ENCODE measurements at regions not wholly inside any gene's neighbourhood (a gene's known extent, or its start where the extent isn't known, plus 50 kb on each side); places are given as distances from the start of the nearest gene placed in this dataset.

DNA sequence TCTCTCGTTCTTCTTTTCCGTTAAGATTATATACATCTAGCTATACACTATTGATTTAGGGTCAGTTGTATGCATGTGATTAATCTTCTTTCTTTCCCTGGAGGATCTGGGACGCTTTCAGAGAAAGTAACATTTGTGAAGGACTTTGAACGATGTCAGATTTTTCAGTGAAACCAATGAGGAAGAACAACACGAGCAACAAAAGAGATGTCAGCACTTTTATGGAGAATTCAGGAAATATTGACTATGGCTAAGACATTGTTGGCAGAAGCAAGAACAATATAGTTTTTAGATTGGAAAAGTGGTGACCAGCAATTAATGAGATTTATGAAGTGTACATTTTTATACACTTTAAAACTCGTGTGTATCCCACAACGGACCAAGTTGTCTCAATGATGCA, 355.5 kb downstream of the TGFB2 start:
- no peaks in the 10 kb centered on the region for H3K9me3 Mint-ChIP-seq
- no peaks in the 10 kb centered on the region for H3K4me1 Mint-ChIP-seq (ENCODE audit: low read depth)
- H3K27me3 Mint-ChIP-seq (ENCODE audit: low read depth), result no peaks in the 10 kb centered on the region
- no peak overlapping the region for H3K27ac Mint-ChIP-seq
- no peaks in the 10 kb centered on the region for H3K36me3 Mint-ChIP-seq (ENCODE audit: low read depth)
- no peak for DNase-seq (ENCODE audit: low spot score)
- no peak overlapping the region for H3K4me3 Mint-ChIP-seq

DNA sequence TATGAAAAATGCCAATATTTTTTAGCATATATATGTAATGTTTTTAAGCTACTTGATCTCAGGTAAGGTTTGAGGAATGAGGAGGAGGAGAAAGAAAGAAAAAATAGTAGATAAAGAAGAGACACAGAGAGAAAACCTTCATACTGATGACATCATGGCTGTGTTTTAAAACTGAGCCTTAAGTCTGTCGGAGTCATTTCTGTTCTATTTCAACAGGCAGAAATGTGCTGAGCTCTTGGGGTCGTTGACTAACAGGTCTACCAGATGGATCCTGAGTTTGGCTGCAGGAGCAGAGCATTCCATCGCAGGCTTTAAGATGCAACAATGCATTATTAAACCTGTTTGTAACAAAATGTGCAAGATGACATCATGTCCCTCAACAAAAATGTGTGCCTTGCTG, 356.0 kb downstream of the TGFB2 start:
- Mint-ChIP-seq H3K9me3 (no peaks in the 10 kb centered on the region), H3K4me3 (no peak overlapping the region), H3K27me3 (ENCODE audit: low read depth) (no peaks in the 10 kb centered on the region), H3K27ac (no peak overlapping the region), H3K4me1 (ENCODE audit: low read depth) (no peaks in the 10 kb centered on the region), H3K36me3 (ENCODE audit: low read depth) (no peaks in the 10 kb centered on the region)
- no peak for DNase-seq (ENCODE audit: low spot score)

DNA sequence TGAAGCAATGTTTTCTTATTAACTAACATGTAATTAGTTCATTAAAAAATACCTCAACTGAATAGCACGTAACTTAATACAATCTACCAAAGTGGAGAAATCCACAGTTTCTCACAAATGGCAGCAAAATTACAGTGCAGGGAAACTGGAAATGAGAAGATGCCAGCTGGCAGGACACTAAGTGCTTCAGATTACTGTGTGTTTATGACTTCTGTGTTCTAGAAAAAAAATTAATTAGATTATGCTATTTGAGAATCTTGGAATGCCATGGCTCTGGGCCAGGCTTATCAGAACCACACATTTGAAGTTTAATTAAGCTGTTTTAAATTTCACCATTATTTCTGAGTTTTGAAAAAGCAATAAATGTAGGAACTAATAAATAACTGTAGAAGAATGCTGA, 357.6 kb downstream of the TGFB2 start:
- no peaks in the 10 kb centered on the region for H3K36me3 Mint-ChIP-seq (ENCODE audit: low read depth)
- H3K4me3 Mint-ChIP-seq, result no peak overlapping the region
- no peaks in the 10 kb centered on the region for H3K9me3 Mint-ChIP-seq
- H3K27me3 Mint-ChIP-seq (ENCODE audit: low read depth), result no peaks in the 10 kb centered on the region
- no peaks in the 10 kb centered on the region for H3K4me1 Mint-ChIP-seq (ENCODE audit: low read depth)
- no peak for DNase-seq (ENCODE audit: low spot score)
- H3K27ac Mint-ChIP-seq, result no peak overlapping the region

DNA sequence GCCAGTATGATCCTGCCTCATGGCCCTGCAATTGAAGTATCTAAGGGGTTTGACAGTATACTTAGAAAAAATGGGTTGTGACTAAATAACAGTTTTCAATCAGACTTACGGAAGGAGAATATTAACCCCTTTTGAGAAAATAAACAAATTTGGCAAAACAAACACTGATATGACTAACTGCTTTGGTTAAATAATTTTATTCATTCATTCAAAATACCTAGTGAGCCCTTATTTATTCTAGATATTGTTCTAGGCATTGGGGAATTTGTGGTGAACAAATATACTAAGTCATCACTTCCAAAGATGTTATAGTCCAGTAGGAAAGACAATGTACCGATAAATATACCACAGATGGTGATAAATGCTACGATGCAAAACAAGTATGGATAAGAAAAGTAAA, 358.7 kb downstream of the TGFB2 start:
- H3K27ac Mint-ChIP-seq, result no peak overlapping the region
- DNase-seq (ENCODE audit: low spot score), result no peak
- no peaks in the 10 kb centered on the region for H3K9me3 Mint-ChIP-seq
- no peaks in the 10 kb centered on the region for H3K4me1 Mint-ChIP-seq (ENCODE audit: low read depth)
- no peaks in the 10 kb centered on the region for H3K36me3 Mint-ChIP-seq (ENCODE audit: low read depth)
- no peaks in the 10 kb centered on the region for H3K27me3 Mint-ChIP-seq (ENCODE audit: low read depth)
- H3K4me3 Mint-ChIP-seq, result no peak overlapping the region

DNA sequence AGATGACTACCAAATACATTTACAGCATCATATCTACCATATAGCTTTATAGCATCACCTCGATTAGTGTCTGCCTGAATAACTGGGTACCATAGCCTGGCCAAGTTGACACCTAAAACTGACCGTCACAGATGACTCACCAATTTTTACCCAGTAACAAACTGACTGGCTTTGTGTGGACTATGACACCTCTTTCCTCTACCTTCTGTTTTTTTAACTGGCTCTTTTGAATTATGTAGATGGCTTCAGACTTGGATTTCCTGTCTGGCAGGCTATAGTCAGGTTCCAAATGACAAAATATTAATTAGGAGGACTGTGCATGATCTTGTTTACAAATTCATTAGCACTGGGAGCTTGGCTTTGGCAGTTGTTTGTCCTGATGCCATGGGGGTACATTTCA, 360.3 kb downstream of the TGFB2 start:
- Mint-ChIP-seq H3K9me3 (no peaks in the 10 kb centered on the region), H3K27ac (no peak overlapping the region)
- no peak for DNase-seq (ENCODE audit: low spot score)

DNA sequence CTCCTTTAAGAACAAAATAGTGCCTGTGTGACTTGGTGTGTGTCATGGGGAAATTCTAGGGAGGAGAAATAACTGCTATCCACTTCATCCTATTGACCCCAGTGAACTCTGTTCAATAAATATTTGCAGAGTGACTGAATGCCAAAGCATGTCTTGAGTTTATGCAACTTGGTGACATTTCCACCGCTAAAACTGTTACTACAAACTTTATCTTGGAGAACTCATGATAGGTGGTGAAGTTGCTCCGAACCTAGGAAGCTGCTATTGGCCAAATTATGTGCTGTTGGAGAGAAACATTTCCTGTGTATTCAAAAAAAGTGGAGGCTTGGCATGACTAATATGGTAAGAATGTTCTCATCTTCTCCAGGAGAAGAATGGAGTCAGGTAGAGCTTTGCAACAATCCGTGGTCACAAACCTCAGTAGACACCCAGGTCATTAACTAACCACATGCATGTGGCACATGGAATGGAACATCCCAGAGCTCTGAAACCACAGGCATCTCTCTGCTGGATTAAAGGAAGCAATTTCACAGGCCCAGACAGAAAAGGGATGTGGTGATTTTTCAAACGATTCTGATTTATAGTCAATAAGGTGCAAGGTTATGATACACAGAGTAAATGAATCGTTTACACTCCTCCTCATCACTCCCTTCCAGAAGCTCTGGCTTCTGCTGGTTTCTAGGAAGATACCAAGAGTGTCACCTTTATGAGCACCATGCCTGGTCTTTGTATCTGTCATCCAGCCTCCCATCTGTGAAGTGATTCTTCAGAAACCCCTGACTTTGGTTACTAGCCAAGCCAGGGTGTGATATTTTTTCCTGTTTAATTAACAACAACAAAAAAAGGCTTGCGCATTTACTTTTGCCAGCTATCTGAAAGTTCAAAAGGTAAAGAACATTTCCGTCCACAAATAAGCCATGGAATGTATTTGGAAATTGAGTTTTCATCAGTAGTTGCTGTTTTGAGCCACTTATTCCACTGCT, 361.1 kb downstream of the TGFB2 start:
- H3K27me3 Mint-ChIP-seq (ENCODE audit: low read depth), result no peaks in the 10 kb centered on the region
- H3K4me1 Mint-ChIP-seq (ENCODE audit: low read depth), result no peaks in the 10 kb centered on the region
- H3K36me3 Mint-ChIP-seq (ENCODE audit: low read depth), result no peaks in the 10 kb centered on the region
- H3K4me3 Mint-ChIP-seq, result no peak overlapping the region
- H3K27ac Mint-ChIP-seq, result no peak overlapping the region
- no peaks in the 10 kb centered on the region for H3K9me3 Mint-ChIP-seq
- DNase-seq (ENCODE audit: low spot score), result no peak

More for the DNA sequence above, 360.3 kb downstream of the TGFB2 start:
- Mint-ChIP-seq H3K36me3 (ENCODE audit: low read depth) (no peaks in the 10 kb centered on the region), H3K4me1 (ENCODE audit: low read depth) (no peaks in the 10 kb centered on the region), H3K4me3 (no peak overlapping the region), H3K27me3 (ENCODE audit: low read depth) (no peaks in the 10 kb centered on the region)

DNA sequence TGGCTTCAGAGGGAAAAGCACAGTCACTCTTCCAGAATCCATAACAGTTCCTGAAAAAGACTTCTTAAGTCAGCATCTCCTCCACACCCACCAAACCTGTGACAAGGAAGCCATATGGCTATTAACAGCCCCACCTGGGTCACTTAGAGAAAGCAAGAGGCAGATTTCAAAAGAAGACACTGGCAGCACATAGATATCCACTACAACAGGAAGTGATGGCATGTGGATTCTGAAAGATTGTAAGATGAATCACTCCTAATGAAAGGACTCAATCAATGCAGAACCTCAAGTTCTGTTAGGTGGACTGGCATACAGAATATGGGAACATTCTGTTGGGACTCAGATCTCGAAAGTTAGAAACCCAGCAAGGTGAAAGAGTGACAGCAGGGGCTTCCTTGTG, 365.9 kb downstream of the TGFB2 start:
- Mint-ChIP-seq H3K4me1 (ENCODE audit: low read depth) (no peaks in the 10 kb centered on the region), H3K27me3 (ENCODE audit: low read depth) (no peaks in the 10 kb centered on the region), H3K36me3 (ENCODE audit: low read depth) (no peaks in the 10 kb centered on the region), H3K4me3 (no peak overlapping the region), H3K27ac (no peak overlapping the region), H3K9me3 (no peaks in the 10 kb centered on the region)
- no peak for DNase-seq (ENCODE audit: low spot score)

DNA sequence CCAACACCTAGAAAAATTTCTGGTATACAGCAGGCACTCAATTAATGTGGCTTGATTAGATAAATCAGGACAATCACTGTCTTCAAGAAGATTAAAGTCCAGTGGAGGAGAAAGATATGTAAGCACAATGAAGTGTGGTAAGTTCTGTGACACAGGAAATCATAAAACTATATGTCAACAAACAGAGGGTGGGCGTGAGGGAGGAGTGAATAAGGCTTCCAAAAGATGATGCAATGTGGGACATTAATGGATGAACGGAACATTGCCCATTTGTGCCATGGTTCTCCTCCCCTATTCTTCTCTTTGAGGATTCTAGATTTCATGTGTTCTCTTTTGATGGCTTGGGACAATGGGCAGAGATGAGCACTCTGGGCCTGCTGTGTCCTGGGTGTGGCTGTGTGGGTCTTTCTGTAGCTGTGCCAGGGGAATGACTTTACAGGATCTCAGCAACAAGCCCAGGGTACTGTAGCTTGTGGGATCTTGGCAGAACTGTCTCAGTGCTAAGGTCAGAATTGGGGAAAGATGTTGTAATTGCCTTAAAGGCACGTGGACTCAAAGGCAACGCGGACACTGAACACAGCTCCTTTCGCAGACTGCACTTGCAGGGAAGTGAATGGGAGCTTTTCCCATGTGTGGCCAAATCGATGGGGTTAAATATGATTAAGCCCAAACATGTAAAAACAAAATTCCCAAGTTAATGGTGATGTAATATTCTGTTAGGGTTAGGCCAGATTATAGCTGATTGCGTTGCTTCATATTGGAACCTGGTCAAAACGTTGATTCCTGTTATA, 366.9 kb downstream of the TGFB2 start:
- Mint-ChIP-seq H3K36me3 (ENCODE audit: low read depth) (no peaks in the 10 kb centered on the region), H3K27ac (no peak overlapping the region), H3K9me3 (no peaks in the 10 kb centered on the region), H3K4me1 (ENCODE audit: low read depth) (no peaks in the 10 kb centered on the region), H3K27me3 (ENCODE audit: low read depth) (no peaks in the 10 kb centered on the region), H3K4me3 (no peak overlapping the region)
- no peak for DNase-seq (ENCODE audit: low spot score)

DNA sequence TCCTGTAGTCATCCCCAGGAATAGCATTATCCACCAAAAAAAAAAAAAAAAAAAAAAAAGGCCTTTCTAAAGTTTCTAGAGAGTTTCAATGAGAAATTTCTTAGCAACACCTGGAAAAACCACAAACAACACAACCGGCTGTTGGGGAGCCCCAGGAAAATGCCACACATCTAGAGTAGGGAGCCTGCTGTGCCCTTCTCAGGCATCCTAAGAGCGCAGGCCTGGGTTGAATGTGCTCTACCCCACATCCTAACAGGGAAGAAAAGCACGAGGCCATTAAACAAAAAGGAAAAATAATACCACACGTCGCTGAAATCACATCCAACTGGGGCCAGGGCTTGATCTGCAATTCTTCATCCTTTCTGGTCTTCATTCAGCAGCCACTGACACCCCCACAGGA, 367.5 kb downstream of the TGFB2 start:
- Mint-ChIP-seq H3K4me1 (ENCODE audit: low read depth) (no peaks in the 10 kb centered on the region), H3K27me3 (ENCODE audit: low read depth) (no peaks in the 10 kb centered on the region), H3K36me3 (ENCODE audit: low read depth) (no peaks in the 10 kb centered on the region), H3K4me3 (no peak overlapping the region), H3K27ac (no peak overlapping the region), H3K9me3 (no peaks in the 10 kb centered on the region)
- no peak for DNase-seq (ENCODE audit: low spot score)

DNA sequence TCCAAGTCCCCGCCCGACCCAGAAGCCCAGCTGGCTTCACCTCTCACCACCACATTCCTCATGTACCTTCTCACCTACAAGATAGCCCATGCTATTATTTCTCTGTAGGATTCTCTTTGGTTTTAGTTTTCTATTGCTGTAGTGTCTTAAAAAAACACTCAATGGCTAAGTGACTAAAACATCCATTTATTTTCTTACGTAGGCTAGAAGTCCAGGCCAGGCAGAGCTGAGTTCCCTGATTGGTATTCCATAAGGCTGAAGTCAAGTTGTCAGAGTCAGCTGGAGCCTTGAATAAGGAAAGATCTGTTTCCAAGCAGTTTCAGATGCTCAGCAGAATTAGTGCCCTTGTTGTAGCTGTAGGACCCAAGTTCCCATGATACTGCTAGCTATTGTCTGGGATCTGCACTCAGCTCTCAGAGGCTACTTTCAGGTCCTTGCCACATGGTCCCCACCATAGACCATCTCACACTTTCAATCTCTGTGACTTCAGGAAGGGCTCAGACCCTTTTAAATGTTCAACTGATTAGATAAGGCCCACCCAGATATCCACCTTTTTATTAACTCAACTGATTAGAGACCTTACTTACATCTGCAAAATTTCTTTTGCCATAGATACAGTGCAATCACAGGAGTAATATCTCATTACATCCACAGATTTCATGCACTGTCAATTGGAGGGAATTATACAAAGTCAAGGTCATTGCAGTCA, 371.0 kb downstream of the TGFB2 start:
- Mint-ChIP-seq H3K9me3 (no peaks in the 10 kb centered on the region), H3K27me3 (ENCODE audit: low read depth) (no peaks in the 10 kb centered on the region)

DNA sequence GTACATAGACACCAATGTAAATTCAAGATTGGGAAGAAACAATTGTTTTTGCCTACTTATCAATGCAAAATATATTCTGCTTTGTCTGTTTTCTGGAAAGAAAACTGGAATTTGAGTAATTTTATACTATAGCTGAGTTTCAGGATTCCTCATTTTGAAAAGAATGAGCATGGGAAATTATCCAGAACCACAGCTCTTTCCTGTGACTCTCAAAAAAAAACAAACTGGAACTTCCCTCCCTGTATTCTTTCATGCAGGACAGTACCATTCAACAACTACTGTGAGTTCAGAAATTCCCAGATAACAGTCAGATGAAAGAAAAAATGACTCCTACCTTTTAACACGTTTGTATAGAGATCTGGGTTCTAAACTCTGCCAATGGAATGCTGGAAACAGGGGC, 372.4 kb downstream of the TGFB2 start:
- Mint-ChIP-seq H3K4me3 (no peak overlapping the region), H3K4me1 (ENCODE audit: low read depth) (no peaks in the 10 kb centered on the region), H3K27me3 (ENCODE audit: low read depth) (no peaks in the 10 kb centered on the region), H3K27ac (no peak overlapping the region), H3K36me3 (ENCODE audit: low read depth) (no peaks in the 10 kb centered on the region), H3K9me3 (no peaks in the 10 kb centered on the region)
- DNase-seq (ENCODE audit: low spot score), result no peak

More for the DNA sequence above, 371.0 kb downstream of the TGFB2 start:
- Mint-ChIP-seq H3K36me3 (ENCODE audit: low read depth) (no peaks in the 10 kb centered on the region), H3K4me1 (ENCODE audit: low read depth) (no peaks in the 10 kb centered on the region), H3K27ac (no peak overlapping the region), H3K4me3 (no peak overlapping the region)
- no peak for DNase-seq (ENCODE audit: low spot score)

DNA sequence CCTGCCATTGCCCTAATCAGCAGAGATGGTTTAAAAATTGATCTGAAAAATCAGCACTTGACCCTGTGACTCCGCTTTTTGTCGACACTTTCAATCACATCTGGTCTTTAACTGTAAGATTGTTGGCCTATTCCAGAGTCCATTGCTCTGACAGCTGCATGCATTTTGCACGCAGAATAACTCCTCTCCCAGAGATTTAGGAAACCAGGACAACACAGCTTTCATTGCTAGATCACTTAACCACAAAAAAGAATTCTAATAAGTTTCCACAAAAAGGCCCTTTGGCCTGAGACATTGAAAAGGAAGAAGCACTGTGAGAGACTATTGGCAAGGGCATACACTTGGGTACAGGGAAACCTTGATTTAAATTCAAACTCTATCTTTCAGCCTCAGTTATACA, 373.1 kb downstream of the TGFB2 start:
- Mint-ChIP-seq H3K4me3 (no peak overlapping the region), H3K27me3 (ENCODE audit: low read depth) (no peaks in the 10 kb centered on the region), H3K36me3 (ENCODE audit: low read depth) (no peaks in the 10 kb centered on the region), H3K4me1 (ENCODE audit: low read depth) (no peaks in the 10 kb centered on the region), H3K27ac (no peak overlapping the region), H3K9me3 (no peaks in the 10 kb centered on the region)
- DNase-seq (ENCODE audit: low spot score), result no peak

DNA sequence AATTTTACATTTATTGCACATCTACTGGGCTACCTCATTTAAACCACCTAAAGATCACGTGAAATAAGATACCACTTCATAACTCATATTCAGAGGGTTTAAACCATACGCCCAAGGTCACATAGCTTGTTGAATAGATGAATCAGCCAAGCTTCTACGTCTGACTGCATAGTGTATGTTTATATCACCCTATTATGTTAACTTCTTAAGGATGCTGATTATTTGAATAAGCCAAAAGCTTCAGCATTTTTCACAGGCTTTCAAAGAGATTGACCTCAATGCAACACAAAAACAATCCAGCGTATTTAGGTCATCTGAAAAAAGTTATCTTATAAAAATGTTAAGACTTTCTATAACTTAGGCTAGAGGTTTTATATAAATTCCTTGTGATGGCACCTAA, 373.8 kb downstream of the TGFB2 start:
- Mint-ChIP-seq H3K4me3 (no peak overlapping the region), H3K27ac (no peak overlapping the region), H3K27me3 (ENCODE audit: low read depth) (no peaks in the 10 kb centered on the region), H3K4me1 (ENCODE audit: low read depth) (no peaks in the 10 kb centered on the region), H3K9me3 (no peaks in the 10 kb centered on the region), H3K36me3 (ENCODE audit: low read depth) (no peaks in the 10 kb centered on the region)
- DNase-seq (ENCODE audit: low spot score), result no peak

Data from T-helper 2 cell treated with Interferon-gamma antibody and Interleukin-4, amounts not matched to agents 5 μg/mL and 100 μg/mL, for 36 hours (primary cell).